NB4 (cell line): ENCODE measurements at regions not wholly inside any gene's neighbourhood (a gene's known extent, or its start where the extent isn't known, plus 50 kb on each side); places are given as distances from the start of the nearest gene placed in this dataset.

Source experiments
- DNase-seq: peaks from one replicate; pipeline ENCODE4 v3.0.0; 2010; ENCODE audit warnings: low read depth
- H3K4me3 ChIP-seq: one replicate; pipeline ENCODE4 v1.5.1; 2011; ENCODE audit warnings: mild to moderate bottlenecking, low read depth, low read length, moderate library complexity
- CTCF ChIP-seq: IDR thresholded peaks from one replicate; pipeline ENCODE4 v1.5.1; 2012; ENCODE audit warnings: low read depth, low read length
- MAX ChIP-seq: IDR thresholded peaks from 2 replicates; pipeline ENCODE4 v1.6.1; 2011; ENCODE audit warnings: low read depth, low read length
- MYC ChIP-seq: IDR thresholded peaks from 2 replicates; pipeline ENCODE4 v1.6.1; 2011; ENCODE audit warnings: low read depth, low read length
- POLR2A ChIP-seq: IDR thresholded peaks from 2 replicates; pipeline ENCODE4 v1.6.1; 2011; ENCODE audit warnings: mild to moderate bottlenecking; ENCODE audit not compliant: insufficient read length; ENCODE audit errors: extremely low read depth

- no peak for DNase-seq
- H3K4me3 ChIP-seq: no peak overlapping the region
- no peak for TF ChIP-seq MYC
- TF ChIP-seq MAX: no peak
- TF ChIP-seq POLR2A: no peak
- no peak for TF ChIP-seq CTCF
Measured at GRCh38 chr7:91421018-91421417, 156.8 kb downstream of the FZD1 start.

- DNase-seq: no peak
- no peak overlapping the region for H3K4me3 ChIP-seq
- no peak for TF ChIP-seq POLR2A
- no peak for TF ChIP-seq CTCF
- TF ChIP-seq MAX: no peak
Measured at GRCh38 chr7:91424371-91424770, 160.1 kb downstream of the FZD1 start.

GRCh38 chr7:91425149-91425548, 160.9 kb downstream of the FZD1 start:
- H3K4me3 ChIP-seq: no peak overlapping the region
- TF ChIP-seq CTCF: no peak
- TF ChIP-seq MYC: no peak
- no peak for TF ChIP-seq MAX
- no peak for TF ChIP-seq POLR2A
- DNase-seq: no peak

- no peak for TF ChIP-seq MAX
- no peak for TF ChIP-seq MYC
- no peak for TF ChIP-seq POLR2A
- TF ChIP-seq CTCF: no peak
- no peak for DNase-seq
- H3K4me3 ChIP-seq: no peak overlapping the region
Measured at GRCh38 chr7:91427051-91427450, 162.8 kb downstream of the FZD1 start.

- no peak for TF ChIP-seq MYC
- no peak for TF ChIP-seq CTCF
- no peak for TF ChIP-seq MAX
- TF ChIP-seq POLR2A: no peak
- DNase-seq: no peak
- no peak overlapping the region for H3K4me3 ChIP-seq
Measured at GRCh38 chr7:91431601-91432000, 167.4 kb downstream of the FZD1 start.

GRCh38 chr7:91434836-91435235, 170.6 kb downstream of the FZD1 start:
- TF ChIP-seq MAX (no peak), CTCF (no peak), POLR2A (no peak), MYC (no peak)
- H3K4me3 ChIP-seq: no peak overlapping the region
- DNase-seq: no peak
